GM20000 (cell line): ENCODE measurements at regions not wholly inside any gene's neighbourhood (a gene's known extent, or its start where the extent isn't known, plus 50 kb on each side); places are given as distances from the start of the nearest gene placed in this dataset.

Experiments used
- DNase-seq: peaks from one replicate; pipeline ENCODE4 v3.0.0; 2012; ENCODE audit warnings: low spot score
- TF ChIP-seq, protein P1 (sequence below): IDR thresholded peaks from 2 replicates; pipeline ENCODE4 v1.5.1; 2012; ENCODE audit warnings: mild to moderate bottlenecking, control low read depth; ENCODE audit errors: extremely low read depth, missing control alignments

DNA sequence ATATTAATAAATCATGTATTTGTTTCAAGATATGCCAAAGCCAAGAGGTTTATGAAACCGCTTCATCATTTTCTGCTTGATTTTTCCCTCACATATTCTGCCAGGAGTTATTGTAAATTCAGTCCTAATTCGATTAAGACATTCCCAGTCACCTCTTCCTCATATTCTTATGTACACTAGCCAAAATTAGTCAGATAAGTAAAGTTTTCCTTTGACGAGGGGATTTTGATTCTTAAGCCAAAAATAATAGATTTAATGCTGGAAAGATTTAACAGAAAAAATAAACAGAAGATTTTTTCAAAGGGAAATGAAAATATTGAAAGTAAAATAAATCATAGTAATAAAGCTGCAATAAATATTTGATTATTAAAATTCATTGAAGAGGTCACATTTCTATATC, 51.0 kb upstream of the VEGFC start:
- no peak for DNase-seq
- TF ChIP-seq, protein P1, sequence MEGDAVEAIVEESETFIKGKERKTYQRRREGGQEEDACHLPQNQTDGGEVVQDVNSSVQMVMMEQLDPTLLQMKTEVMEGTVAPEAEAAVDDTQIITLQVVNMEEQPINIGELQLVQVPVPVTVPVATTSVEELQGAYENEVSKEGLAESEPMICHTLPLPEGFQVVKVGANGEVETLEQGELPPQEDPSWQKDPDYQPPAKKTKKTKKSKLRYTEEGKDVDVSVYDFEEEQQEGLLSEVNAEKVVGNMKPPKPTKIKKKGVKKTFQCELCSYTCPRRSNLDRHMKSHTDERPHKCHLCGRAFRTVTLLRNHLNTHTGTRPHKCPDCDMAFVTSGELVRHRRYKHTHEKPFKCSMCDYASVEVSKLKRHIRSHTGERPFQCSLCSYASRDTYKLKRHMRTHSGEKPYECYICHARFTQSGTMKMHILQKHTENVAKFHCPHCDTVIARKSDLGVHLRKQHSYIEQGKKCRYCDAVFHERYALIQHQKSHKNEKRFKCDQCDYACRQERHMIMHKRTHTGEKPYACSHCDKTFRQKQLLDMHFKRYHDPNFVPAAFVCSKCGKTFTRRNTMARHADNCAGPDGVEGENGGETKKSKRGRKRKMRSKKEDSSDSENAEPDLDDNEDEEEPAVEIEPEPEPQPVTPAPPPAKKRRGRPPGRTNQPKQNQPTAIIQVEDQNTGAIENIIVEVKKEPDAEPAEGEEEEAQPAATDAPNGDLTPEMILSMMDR: no peak

- no peak for DNase-seq
- TF ChIP-seq, protein P1: no peak
Measured at GRCh38 chr4:176844448-176844847, 51.7 kb upstream of the VEGFC start.

DNA sequence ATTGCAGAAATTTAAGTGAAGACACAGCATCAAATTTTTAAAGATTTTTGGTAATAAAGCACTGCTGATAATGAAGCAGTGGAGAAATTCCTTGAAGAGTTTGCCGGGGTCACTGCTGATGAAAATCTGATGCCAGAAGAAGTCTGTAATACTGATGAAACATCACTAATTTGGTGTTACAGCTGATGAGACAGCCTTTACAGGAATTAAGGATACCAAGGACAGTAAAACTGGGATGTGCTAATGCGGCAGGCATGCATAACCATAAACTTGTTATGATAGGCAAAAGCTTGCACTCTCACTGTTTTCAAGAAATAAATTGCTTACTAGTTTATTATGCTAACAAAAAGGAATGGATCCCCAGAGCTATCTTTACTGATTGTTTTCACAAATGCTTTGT, 52.9 kb upstream of the VEGFC start:
- DNase-seq: no peak
- TF ChIP-seq, protein P1: no peak

DNA sequence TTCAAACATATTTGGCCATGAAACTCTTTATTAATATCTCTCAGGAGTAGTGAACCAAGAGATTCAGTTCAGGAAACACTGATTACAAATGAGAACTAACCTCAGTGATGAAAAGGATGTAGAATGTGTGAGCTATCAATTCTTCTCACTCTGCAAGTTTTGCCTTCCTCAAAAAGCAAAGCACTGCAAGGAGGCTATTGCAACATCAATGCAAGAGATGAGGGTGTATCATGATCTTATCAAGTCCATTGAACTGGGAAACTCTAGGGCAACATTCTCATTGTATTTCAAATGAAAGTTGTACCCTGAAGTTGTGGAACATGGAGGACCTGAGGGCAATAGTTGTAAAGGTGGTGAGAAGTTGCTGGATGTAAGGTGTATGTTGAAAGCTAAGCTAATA, 56.4 kb upstream of the VEGFC start:
- TF ChIP-seq, protein P1: no peak
- no peak for DNase-seq

DNA sequence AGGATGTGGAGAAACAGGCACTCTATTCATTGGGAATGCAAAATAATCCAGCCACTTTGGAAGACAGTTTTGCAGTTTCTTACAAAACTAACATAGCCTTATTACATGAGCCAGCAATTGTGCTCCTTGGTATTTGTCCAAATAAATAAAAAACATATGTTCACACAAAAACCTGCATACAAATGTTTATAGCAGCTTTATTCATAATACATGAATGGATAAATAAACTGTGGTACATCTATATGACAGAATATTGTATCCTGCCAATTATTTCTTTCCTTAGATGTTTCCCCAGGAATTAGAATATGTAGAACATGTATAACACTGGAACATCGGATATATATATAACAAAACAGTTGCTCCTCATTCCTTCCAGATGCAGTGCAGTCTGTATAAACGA, 57.7 kb upstream of the VEGFC start:
- no peak for DNase-seq
- TF ChIP-seq, protein P1: no peak

DNA sequence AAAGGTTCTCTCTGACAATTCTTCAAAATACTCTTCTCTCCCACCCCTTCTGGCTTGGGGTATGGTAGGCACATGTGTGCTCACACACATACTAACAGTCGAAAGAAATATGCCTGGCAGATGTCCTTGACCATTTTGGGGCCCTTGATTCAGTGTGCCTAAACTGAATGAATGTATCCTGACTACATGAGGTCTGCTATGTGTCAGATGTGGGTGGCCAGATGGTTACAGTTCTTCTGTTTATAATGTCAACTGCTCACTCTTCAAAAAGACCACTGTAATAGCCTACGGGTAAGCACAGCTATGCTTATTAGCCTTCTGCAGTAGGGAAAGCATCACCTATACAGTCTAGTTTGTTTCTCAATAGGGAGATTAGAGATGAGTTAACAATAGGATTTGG, 63.7 kb upstream of the VEGFC start:
- no peak for DNase-seq
- TF ChIP-seq, protein P1: no peak

DNA sequence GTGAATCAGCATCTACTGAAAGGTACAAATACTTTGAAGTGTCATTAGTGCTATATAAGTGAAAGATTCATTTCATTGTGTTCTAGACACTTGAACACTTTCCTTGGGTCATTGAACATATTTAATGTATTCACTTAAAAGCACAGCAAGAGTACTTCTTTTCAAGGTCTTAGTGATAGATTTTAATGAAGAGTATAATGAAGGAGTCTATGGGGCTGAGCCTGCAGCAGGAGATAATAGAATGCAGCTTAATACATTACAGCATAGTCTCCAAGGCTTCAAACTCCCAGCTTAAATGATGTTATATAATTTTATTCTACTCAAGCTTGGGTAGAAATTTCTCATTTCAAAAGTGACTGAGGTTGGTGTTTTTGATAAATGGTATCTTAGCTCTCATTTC, 66.1 kb upstream of the VEGFC start:
- no peak for DNase-seq
- TF ChIP-seq, protein P1: no peak
